ELF-1 (cell line): ENCODE measurements at regions not wholly inside any gene's neighbourhood (a gene's known extent, or its start where the extent isn't known, plus 50 kb on each side); places are given as distances from the start of the nearest gene placed in this dataset.
A peak's percentile ranks its signal among the peaks of the same experiment; 100 is the strongest.
"Not testable (repeated sequence)": the region's sequence is repeated elsewhere in the genome, so short reads cannot be mapped to it uniquely, and the experiment has no call there.

Source experiments
- DNase-seq: peaks from one replicate; pipeline ENCODE4 v3.0.0-alpha.2; 2016; ENCODE audit warnings: low read depth, low spot score

DNA sequence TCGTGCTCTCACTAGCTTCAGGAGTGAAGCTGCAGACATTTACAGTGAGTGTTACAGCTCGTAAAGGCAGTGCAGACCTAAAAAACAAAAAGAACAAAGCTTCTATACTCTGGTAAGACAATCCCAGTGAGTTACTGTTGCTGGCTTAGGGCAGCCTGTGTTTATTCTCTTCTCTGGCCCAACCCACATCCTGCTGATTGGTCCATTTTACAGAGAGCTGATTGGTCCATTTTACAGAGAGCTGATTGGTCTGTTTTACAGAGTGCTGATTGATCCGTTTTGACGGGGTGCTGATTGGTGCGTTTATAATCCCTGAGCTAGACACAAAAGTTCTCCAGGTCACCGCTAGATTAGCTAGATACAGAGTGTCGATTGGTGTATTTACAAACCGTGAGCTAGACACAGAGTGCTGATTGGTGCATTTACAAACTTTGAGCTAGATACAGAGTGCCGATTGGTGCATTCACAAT, 158.0 kb downstream of the KLRB1 start:
- peak; percentile 20 for DNase-seq

DNA sequence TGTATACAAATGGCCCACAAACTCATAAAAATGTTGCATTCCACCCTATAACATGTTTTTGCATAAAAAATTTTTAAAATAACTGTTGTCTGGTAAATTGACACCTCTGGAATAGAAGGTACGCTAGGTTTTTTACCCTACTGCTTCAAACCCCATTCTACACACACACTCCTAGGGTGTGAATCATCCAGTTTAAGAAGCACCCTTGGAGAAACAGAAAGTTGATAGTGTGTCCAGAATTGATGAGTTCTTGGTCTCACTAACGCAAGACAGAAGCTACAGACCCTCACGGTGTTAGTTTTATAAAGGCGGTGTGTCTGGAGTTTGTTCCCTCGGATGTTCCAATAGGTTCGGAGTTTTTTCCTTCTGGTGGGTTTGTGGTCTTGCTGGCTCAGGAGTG, 158.5 kb downstream of the KLRB1 start:
- DNase-seq = no peak

DNA sequence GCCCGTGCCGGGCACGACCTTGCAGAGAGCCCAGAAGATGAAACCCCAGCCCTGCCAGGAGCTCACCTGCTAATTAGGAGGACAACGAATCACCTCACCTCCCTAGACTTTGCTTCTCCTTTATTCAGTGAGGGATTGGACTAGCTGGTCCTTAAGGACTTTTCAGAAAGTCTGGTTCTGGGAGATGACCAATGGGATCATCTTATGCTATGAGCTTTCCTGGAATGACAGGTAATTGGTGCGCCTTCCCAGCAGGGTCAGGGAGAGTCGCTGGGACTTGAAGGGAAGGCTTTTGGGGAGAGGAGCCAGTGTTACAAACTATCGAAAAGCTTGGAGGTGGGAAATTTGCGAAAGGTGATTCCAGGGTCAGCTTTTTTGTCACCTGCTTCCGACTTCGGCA, 159.1 kb downstream of the KLRB1 start:
- peak; percentile 44 for DNase-seq

DNA sequence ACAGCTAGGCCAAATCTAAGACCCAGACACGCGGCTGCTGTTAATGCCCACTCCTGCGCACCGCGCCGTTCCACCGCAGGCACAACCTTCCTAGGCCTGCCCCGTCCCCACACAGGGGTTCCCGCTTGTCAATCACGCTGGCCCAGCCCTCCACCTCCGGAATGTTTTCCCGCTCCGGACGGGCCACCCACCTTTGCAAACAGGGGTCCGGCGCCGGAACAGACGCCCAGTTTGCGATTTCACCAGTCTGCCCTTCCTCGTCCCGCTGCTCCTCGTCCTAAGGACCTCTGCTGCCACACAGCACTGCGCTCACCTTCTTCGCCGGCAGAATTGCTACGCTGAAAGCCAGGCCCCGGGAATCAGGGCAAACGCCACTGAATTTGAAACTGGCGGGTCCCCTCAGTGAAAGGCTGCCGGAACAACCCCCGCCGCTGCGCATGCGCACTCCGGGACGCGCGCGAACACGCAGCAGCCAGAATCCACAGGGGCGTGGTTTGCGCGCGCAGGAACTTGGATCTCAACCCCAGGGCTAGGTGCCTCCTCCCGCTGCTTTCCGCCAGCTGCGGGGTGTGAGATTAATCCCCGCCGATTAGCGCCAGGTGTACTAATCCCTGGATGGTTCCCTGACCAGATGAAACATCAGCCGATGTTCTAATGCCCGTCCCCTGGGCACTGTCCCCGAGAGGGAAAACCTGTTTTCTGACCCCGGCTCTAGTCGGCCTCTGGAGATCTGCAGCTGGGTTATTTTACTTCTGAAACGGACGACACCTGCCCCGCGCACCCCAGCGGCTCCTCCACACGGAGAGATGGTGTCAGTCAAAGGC, 159.7 kb downstream of the KLRB1 start:
- DNase-seq = peak; percentile 96

- not testable (repeated sequence) for DNase-seq
Observed at GRCh38 chr12:9446883-9447761, 160.6 kb downstream of the KLRB1 start.

- DNase-seq = not testable (repeated sequence)
Observed at GRCh38 chr12:9440428-9440827, 167.3 kb downstream of the KLRB1 start.

DNA sequence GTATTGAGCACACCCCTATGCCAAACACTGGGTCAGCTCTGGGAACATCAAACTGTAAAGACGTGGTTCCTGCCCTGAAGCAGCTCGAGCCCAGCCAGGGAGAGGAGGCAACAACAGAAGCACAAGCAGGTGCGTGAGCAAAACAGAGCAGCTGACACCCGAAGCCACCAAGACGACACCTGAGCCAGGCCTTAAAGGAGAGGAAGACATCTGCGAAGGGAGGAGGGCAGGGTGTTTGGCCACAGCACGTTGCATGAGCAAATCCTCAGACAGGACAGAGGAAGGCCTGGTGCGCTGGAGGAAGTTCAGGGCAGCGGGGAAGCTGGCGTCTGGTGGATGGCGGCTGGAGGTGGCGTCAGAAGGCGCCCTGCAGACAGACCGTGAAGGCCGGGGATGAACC, 172.0 kb downstream of the KLRB1 start:
- DNase-seq = not testable (repeated sequence)

DNA sequence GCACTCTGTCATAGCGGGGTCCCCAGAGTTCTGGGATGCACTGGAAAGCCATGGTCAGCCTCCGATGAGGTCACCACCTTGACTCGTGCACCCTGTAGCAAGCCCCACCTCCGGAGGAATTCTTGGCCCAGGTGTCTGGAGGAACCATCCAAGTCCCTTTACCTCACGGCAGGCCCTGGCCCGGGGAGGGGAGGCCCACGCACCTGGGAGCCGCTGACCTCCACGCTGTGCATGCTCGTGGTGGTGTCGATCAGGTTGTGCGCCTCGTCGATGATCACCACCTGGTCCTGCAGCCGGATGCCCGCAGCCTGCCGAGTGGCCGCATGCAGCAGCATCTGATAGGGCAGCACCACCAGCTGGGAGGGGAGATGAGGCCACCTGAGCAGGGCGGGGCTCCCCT, 177.3 kb downstream of the KLRB1 start:
- DNase-seq = not testable (repeated sequence)

DNA sequence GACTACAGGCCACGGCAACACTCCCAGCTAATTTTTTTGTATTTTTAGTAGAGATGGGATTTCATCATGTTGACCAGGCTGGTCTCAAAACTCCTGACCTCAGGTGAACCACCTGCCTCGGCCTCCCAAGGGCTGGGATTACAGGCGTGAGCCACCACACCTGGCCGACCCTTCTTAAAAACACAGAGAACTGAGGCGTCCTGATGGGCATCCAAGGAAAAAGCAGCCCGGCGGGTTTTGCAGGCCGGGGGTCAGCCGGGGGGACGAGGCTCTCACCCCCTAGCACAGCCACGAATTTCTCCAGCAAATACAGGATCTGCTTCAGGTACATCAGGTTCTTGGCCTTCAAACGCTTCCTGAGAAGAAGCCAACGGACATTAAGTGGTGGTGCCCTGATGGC, 178.9 kb downstream of the KLRB1 start:
- DNase-seq = not testable (repeated sequence)

GRCh38 chr12:9425429-9425828, 182.3 kb downstream of the KLRB1 start:
- not testable (repeated sequence) for DNase-seq

DNA sequence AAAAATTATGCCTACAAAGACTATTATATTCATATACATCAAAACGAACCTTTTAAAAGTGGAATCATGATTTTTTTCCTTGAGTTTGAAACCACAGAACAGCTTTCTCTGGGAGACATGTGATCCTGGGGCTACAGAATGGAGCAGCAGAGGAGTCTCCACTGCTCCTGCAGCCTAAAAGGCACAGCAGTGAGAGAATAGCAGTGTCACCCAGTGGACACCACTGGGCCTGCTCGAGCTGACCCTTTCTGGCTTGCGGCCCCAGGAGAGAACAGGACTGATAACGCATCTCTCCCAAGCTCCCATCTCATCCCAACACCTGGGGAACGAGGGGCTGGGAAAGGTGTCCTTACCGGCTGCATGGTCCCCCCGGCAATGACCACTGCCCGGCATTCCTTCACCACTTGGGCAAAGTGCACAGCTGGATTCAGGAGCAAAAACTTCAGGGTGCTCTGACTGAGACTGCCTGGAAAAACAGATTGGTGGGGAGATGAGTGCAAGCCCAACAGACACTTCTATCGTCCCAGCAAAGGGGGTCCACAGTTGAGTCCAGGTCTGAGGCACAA, 183.5 kb downstream of the KLRB1 start:
- DNase-seq = not testable (repeated sequence)

DNA sequence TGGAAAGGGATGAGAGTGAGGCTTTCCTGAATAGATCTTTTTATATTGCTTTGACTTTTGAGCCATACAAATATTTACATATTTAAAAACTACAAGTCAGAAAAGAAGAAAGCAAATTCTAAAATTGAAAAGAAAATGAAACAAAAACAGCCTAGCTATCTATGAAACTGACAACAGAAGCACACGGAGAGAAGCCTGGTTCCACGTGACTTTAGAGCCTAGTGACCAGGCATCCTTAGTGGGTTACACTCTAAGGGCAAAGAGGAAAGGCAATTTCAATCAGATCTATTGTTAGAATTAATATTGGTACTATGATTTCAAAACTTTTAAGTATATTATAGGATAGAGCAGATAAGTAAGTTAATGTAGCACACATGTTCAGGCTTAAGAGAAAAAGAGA, 185.0 kb downstream of the KLRB1 start:
- DNase-seq = not testable (repeated sequence)

GRCh38 chr12:9421520-9422086, 186.1 kb downstream of the KLRB1 start:
- DNase-seq = not testable (repeated sequence)

DNA sequence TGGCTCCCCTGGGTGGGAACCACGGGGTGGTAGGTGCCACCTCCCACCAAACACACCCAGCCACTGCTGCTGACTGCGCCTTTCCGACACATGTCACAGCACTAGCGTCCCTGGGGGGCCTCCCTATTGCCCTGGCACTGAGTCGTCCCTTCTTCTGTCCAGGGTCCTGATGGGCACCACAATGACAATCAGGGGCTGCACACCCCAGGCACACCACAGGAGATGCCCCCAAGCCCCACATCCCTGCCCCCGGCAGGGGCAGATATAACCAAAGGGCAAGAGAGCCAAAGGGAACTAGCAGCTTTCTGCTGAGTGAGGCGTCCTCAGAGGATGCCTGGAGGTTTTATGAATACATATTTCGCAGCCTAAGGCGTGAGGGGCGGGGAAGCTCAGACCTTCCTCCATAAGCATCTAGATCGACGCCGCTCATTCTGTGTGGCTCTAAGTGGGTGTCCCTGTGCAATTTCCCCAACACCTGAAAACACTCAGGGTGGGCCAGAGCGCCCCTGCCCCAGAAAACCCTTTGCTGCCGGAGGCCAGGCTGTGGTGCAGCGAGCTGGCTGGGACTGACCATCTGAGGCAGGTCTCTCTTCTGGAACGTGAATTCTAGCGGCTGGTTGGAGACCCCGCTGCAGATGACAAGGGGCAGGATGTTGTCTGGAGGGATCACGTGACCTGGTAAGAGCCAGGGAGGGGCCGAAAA, 186.7 kb downstream of the KLRB1 start:
- not testable (repeated sequence) for DNase-seq

DNA sequence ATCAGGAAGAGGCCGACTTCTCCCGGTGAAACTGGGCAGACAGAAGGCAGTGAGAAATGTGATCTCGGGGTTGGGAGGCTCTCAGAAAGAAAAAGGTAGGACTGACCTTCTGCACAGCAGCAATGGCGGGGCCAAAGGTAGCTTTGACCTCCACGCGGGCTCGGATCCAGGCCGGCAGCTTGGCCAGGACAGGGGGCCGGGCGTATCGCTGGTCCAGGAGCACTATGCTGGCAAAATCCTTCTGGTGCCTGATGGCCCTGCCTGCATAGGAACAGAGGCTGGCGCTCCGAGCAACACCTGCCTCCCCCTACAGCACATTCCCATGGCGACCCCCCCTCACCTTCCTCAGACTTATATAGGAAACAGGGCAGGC, 189.1 kb downstream of the KLRB1 start:
- DNase-seq = not testable (repeated sequence)

DNA sequence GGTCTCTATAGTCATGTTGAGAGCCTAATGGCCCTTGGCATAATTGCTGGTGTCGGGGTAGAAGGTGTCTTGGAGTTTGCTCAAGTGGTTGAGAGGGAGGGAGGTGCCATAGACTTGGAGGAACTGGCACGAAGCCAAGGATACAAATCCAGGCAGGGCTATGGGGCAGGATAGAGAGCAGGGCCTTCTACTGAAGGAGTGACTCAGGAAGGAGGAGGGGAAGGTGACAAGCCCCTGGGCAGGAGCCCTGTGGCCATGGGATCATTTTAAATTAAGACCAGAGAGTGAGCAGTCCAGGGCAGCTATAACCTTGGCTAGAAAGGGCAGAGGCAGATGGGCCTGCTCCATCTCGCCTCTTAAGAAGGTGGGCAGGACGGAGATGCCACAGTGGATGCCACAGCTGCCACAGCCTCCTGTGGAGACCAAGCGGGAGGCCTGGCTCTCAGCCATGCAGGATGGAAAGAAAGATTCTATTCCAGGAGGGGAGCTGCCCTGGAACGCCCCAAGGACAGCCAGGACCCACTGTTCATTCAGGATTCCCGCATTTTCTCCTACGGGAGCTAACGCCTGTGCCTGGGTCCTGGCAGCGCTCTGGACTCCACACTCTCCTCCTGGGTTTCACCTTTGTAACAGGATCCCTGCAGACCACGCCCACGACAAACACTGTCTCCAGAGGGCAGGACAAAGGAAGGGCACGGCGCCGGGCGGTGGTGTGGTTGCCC, 189.6 kb downstream of the KLRB1 start:
- not testable (repeated sequence) for DNase-seq

DNA sequence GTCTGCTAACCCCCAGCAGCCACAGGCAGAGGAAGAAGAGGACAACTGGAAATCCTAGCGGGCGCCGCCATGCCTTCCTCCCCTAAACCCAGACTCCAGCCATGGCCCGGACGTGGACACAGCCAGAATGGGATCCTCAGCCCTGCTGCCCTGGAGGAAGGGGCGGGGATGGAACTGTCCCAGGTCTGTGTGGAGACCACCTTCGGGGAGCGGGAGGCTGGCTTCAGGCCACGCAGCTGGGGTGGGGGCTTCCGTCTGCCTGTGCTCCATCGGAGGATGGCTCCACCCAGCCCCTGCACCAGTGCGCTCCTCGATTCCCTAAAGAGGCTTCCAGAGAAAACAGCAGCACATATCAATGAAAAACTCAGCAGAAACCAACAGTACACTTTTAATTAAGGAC, 190.4 kb downstream of the KLRB1 start:
- not testable (repeated sequence) for DNase-seq

DNA sequence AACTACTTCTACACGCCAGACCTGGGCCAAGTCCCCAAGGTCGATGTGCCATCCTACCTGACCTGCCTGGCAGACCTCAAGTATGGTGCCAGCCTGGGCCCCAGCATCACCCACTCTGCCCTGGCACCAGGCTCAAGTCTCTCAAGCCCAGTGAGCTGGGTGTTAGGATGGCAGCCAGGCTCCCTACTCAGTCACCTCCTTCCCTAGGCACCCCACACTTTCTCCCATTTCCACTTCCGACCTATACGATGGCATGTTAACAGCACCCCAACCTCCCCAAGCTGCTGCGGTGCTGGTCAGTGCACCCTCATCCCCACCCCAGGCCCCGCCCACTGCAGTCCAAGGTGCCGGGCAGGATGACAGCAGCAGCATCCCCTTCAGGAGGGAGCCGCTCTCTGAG, 191.4 kb downstream of the KLRB1 start:
- not testable (repeated sequence) for DNase-seq

- not testable (repeated sequence) for DNase-seq
Observed at GRCh38 chr12:9415898-9416297, 191.8 kb downstream of the KLRB1 start.

- DNase-seq = not testable (repeated sequence)
Observed at GRCh38 chr12:9413862-9414261, 193.9 kb downstream of the KLRB1 start.
